BE2C (cell line): ENCODE measurements at regions not wholly inside any gene's neighbourhood (a gene's known extent, or its start where the extent isn't known, plus 50 kb on each side); places are given as distances from the start of the nearest gene placed in this dataset.
A peak's percentile ranks its signal among the peaks of the same experiment; 100 is the strongest.

Experiments
- DNase-seq: peaks from one replicate; pipeline ENCODE4 v3.0.0-alpha.2; 2020
- H3K27me3 ChIP-seq: fragments of 250-450 bp; sonication (Bioruptor Pico); 2 replicates; pipeline ENCODE4 v1.5.1; 2020; ENCODE audit warnings: mild to moderate bottlenecking
- H3K36me3 ChIP-seq: fragments of 250-450 bp; sonication (Bioruptor Pico); 2 replicates; pipeline ENCODE4 v1.5.1; 2020; ENCODE audit warnings: mild to moderate bottlenecking
- H3K4me1 ChIP-seq: fragments of 250-450 bp; sonication (Bioruptor Pico); 2 replicates; pipeline ENCODE4 v1.5.1; 2020
- H3K4me3 ChIP-seq: 2 replicates; pipeline ENCODE4 v1.5.1; 2011; ENCODE audit warnings: low read depth, low read length
- H3K9me3 ChIP-seq: fragments of 250-450 bp; sonication (Bioruptor Pico); 2 replicates; pipeline ENCODE4 v1.5.1; 2020
- TF ChIP-seq, protein P1 (sequence below): IDR thresholded peaks from 2 replicates; pipeline ENCODE4 v1.5.1; 2012; ENCODE audit warnings: mild to moderate bottlenecking, low read depth, low read length

GRCh38 chr4:53924333-53925049, 139.9 kb downstream of the CHIC2 start:
- DNase-seq, result peak; percentile 19
- no peak overlapping the region for H3K4me3 ChIP-seq
- no peaks in the 10 kb centered on the region for H3K9me3 ChIP-seq
- TF ChIP-seq, protein P1, sequence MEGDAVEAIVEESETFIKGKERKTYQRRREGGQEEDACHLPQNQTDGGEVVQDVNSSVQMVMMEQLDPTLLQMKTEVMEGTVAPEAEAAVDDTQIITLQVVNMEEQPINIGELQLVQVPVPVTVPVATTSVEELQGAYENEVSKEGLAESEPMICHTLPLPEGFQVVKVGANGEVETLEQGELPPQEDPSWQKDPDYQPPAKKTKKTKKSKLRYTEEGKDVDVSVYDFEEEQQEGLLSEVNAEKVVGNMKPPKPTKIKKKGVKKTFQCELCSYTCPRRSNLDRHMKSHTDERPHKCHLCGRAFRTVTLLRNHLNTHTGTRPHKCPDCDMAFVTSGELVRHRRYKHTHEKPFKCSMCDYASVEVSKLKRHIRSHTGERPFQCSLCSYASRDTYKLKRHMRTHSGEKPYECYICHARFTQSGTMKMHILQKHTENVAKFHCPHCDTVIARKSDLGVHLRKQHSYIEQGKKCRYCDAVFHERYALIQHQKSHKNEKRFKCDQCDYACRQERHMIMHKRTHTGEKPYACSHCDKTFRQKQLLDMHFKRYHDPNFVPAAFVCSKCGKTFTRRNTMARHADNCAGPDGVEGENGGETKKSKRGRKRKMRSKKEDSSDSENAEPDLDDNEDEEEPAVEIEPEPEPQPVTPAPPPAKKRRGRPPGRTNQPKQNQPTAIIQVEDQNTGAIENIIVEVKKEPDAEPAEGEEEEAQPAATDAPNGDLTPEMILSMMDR, result no peak
- H3K27me3 ChIP-seq, result no peaks in the 10 kb centered on the region
- no peaks in the 10 kb centered on the region for H3K36me3 ChIP-seq
- no peaks in the 10 kb centered on the region for H3K4me1 ChIP-seq

DNA sequence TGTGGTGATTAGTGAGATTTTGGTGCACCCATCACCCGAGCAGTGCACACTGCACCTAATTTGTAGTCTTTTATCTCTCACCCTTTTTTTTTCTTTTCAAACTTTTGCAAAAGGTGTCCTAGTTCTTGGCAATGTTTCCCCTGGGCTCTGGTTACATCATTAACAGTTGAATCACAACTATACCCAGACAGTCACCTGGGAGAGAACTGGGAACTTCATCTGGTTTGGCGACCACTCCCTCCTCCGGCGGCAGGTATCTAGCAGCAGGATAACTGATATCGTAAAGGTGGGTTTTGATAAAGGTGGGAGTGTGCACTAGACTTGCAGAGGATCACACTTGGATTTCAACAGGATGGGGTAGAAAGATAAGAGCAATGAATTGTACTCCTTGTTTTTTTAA, 140.5 kb downstream of the CHIC2 start:
- no peaks in the 10 kb centered on the region for H3K9me3 ChIP-seq
- TF ChIP-seq, protein P1, result no peak
- H3K27me3 ChIP-seq, result no peaks in the 10 kb centered on the region
- no peak overlapping the region for H3K4me3 ChIP-seq
- no peaks in the 10 kb centered on the region for H3K36me3 ChIP-seq
- no peak for DNase-seq
- H3K4me1 ChIP-seq, result no peaks in the 10 kb centered on the region

DNA sequence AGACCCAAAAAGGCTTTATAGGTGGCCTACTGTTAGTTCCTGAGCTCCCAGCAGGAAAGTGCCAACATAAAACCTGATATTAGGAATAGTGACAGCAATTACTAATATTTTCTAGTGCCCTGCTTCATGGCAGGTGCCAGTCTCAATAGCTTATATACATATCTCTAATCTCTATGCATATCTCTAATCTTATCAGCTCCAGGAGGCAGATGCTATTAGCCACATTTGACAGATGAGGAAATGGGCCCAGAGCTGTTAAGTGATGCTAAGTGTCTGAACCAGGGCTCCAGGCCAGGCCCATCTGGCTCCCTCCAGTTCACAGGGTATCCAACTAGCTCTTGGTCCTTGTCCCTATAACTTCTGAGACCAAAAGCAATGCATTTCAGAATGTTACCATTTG, 142.5 kb downstream of the CHIC2 start:
- TF ChIP-seq, protein P1, result no peak
- Histone ChIP-seq H3K4me1 (no peaks in the 10 kb centered on the region), H3K9me3 (no peaks in the 10 kb centered on the region; the same call in 1 of the 2 replicates), H3K27me3 (no peaks in the 10 kb centered on the region), H3K36me3 (no peaks in the 10 kb centered on the region), H3K4me3 (no peak overlapping the region)
- no peak for DNase-seq

DNA sequence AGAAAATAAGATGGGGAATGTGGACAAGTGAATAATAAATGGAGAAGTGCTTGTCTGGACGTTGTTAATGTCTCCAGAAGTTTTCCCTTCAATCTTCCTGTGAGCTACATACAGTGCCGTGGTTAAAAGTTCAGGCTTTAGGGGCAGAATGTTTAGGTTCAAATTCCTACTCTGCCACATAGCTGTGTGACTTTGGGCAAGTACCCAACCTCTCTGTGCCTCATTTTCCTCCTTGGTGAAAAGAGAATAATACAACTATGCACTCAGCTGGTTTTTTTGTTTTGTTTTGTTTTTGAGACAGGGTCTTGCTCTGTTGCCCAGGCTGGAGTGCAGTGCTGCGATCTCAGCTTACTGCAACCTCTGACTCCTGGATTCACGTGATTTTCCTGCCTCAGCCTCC, 143.5 kb downstream of the CHIC2 start:
- H3K4me1 ChIP-seq, result no peaks in the 10 kb centered on the region
- H3K4me3 ChIP-seq, result no peak overlapping the region
- no peaks in the 10 kb centered on the region for H3K27me3 ChIP-seq
- no peaks in the 10 kb centered on the region for H3K36me3 ChIP-seq
- TF ChIP-seq, protein P1, result no peak
- no peak for DNase-seq
- H3K9me3 ChIP-seq, result no peaks in the 10 kb centered on the region; the same call in 1 of the 2 replicates

DNA sequence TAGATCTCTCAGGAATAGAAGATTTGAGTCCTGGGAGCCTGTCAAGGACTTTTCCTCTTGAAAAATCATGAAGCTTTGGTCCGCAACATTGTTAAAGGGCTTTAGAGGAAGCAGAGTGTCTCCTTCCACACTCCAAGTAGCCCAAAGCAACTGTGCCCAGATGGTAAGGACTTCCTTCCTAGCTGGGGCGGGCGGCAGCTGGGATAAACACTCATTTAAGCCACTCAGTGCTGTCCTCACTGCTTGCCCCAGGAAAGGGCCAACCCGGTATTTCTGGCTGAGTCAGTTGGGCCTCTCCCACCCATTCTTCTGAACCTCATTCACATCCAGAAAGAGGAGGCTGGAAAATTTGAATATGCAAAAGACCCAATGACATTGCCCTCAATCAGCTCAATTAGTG, 144.3 kb downstream of the CHIC2 start:
- DNase-seq, result no peak
- H3K27me3 ChIP-seq, result no peaks in the 10 kb centered on the region
- no peak overlapping the region for H3K4me3 ChIP-seq
- H3K36me3 ChIP-seq, result no peaks in the 10 kb centered on the region
- TF ChIP-seq, protein P1, result no peak
- no peaks in the 10 kb centered on the region for H3K4me1 ChIP-seq
- H3K9me3 ChIP-seq, result no peaks in the 10 kb centered on the region; the same call in 1 of the 2 replicates

DNA sequence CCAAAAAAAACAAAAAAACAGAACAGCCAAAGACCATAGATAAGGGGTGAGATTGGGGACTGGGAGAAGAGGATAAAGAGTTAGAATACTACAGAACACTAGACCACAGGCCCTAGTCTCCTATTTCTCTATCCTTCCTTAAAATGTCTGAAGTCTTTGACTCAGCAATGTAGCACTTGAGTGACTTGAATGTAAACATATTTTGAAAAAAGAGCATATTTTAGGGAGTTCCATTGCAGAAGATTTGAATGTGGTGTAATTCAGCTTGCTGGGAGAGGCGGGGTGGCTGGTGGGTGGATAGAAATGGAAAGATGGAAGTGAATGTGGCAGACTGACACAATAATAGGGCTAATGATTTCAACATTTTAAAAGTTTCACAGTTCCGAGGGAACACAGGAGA, 144.9 kb downstream of the CHIC2 start:
- H3K9me3 ChIP-seq, result no peaks in the 10 kb centered on the region; the same call in 1 of the 2 replicates
- H3K36me3 ChIP-seq, result no peaks in the 10 kb centered on the region
- H3K4me1 ChIP-seq, result no peaks in the 10 kb centered on the region
- H3K27me3 ChIP-seq, result no peaks in the 10 kb centered on the region
- DNase-seq, result no peak
- TF ChIP-seq, protein P1, result no peak
- H3K4me3 ChIP-seq, result no peak overlapping the region
